ENCODE measurements at regions not wholly inside any gene's neighbourhood (a gene's known extent, or its start where the extent isn't known, plus 50 kb on each side); places are given as distances from the start of the nearest gene placed in this dataset.

DNA sequence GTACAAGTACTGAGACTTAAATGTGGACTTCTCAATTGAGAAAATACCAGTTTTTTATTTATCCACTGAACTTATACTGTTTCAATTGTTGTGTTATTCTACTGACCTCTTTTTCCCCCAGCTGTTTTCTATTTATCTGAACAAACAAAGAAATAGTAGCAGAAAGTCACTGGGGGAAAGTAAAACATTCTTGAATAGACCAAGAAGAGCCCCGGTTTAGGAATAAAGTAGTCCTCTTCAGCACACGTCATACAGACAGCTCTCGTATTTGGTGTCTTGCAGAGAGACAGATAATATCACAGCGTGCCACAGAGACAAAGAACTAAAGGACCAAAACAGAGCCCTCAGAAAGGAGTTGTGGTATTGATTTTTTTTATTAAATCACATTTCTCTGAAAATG is 1159.1 kb upstream of the CDH8 start:
- Histone ChIP-seq H3K27ac (ENCODE audit: low read depth, low read length) (no peak overlapping the region), H3K4me2 (ENCODE audit: low read length) (no peak overlapping the region), H3F3A (ENCODE audit: control insufficient read depth, insufficient read depth) (no peaks in the 10 kb centered on the region), H3K27me3 (ENCODE audit: control insufficient read depth, low read length) (no peaks in the 10 kb centered on the region), H3K79me2 (ENCODE audit: control insufficient read depth, low read length) (no peaks in the 10 kb centered on the region), H4K20me1 (ENCODE audit: control insufficient read depth, insufficient read depth, low read depth, low read length) (no peaks in the 10 kb centered on the region), H3K4me1 (ENCODE audit: control insufficient read depth, low read length) (no peaks in the 10 kb centered on the region), H3K9me2 (replicated peaks; ENCODE audit: control insufficient read depth, low read length) (no peaks in the 10 kb centered on the region), H3K4me3 (ENCODE audit: low read length) (no peak overlapping the region), H3K9me3 (ENCODE audit: control insufficient read depth, insufficient read depth, low read length) (no peaks in the 10 kb centered on the region), H3K36me3 (ENCODE audit: control insufficient read depth, low read length) (no peaks in the 10 kb centered on the region)
- no peak for TF ChIP-seq EZH2phosphoT487 (IDR thresholded peaks at IDR 0.05; ENCODE audit: borderline replicate concordance, low read length)
- TF ChIP-seq, protein P1, sequence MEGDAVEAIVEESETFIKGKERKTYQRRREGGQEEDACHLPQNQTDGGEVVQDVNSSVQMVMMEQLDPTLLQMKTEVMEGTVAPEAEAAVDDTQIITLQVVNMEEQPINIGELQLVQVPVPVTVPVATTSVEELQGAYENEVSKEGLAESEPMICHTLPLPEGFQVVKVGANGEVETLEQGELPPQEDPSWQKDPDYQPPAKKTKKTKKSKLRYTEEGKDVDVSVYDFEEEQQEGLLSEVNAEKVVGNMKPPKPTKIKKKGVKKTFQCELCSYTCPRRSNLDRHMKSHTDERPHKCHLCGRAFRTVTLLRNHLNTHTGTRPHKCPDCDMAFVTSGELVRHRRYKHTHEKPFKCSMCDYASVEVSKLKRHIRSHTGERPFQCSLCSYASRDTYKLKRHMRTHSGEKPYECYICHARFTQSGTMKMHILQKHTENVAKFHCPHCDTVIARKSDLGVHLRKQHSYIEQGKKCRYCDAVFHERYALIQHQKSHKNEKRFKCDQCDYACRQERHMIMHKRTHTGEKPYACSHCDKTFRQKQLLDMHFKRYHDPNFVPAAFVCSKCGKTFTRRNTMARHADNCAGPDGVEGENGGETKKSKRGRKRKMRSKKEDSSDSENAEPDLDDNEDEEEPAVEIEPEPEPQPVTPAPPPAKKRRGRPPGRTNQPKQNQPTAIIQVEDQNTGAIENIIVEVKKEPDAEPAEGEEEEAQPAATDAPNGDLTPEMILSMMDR (IDR thresholded peaks at IDR 0.05; ENCODE audit: low read depth, low read length, poor library complexity, severe bottlenecking) = no peak

DNA sequence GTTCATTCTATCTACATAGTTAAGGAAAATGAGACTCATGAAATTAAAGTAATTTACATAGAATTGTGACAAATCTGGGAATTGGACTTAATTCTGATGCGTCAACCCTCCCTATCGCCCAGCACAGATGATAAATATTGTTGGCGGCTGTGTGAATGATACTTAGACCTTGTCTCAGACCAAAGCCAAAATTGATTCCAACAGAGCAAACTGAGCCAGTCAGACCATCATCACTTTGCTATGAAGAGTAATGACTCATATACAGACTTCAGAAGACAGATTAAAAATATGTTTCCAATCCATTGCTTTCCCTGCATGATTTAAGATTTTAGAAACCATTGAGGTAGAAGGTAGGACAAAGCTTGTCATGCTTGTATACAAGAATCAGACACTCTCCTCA is 1156.7 kb upstream of the CDH8 start:
- Histone ChIP-seq H3K27me3 (ENCODE audit: control insufficient read depth, low read length) (no peaks in the 10 kb centered on the region), H3K9me2 (replicated peaks; ENCODE audit: control insufficient read depth, low read length) (no peaks in the 10 kb centered on the region), H3K9me3 (ENCODE audit: control insufficient read depth, insufficient read depth, low read length) (no peaks in the 10 kb centered on the region), H3K4me2 (ENCODE audit: low read length) (no peak overlapping the region), H3K4me3 (ENCODE audit: low read length) (no peak overlapping the region), H3K4me1 (ENCODE audit: control insufficient read depth, low read length) (no peaks in the 10 kb centered on the region), H4K20me1 (ENCODE audit: control insufficient read depth, insufficient read depth, low read depth, low read length) (no peaks in the 10 kb centered on the region), H3K36me3 (ENCODE audit: control insufficient read depth, low read length) (no peaks in the 10 kb centered on the region), H3K27ac (ENCODE audit: low read depth, low read length) (no peak overlapping the region), H3K79me2 (ENCODE audit: control insufficient read depth, low read length) (no peaks in the 10 kb centered on the region), H3F3A (ENCODE audit: control insufficient read depth, insufficient read depth) (no peaks in the 10 kb centered on the region)
- TF ChIP-seq, protein P1 (IDR thresholded peaks at IDR 0.05; ENCODE audit: low read depth, low read length, poor library complexity, severe bottlenecking) = no peak
- no peak for TF ChIP-seq EZH2phosphoT487 (IDR thresholded peaks at IDR 0.05; ENCODE audit: borderline replicate concordance, low read length)

DNA sequence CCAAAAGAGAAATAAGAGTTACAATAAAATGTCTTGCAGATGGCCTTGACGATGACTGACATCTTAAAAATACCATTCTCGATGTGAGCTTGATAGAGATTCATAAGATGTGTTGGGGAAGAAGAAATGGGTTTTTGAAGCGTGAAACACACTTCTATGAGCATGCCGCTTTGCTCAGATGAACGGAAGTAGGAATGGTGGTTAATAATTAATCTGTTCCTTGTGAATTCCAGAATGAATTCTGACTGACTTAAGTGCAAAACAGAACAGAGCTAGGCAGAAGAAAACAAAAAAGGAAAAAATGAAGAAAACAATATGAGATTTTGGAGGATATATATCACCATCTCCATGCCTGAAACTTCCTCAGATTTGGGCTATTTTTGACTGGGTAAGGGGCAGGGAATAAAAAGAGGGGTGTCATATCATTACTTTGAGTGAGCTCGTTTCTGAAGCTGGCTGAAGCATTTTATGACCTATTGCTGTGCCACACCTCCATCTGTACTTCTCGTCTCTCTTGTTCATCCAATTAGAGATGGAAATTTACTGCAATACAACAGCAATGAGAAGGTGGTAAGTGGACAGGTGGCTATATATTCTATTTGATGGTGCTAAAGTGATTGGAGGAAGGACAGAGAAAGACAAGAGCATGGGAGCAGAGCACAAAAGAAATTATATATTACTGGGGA is 1152.0 kb upstream of the CDH8 start:
- no peaks in the 10 kb centered on the region for H3K79me2 ChIP-seq (ENCODE audit: control insufficient read depth, low read length)
- H3K4me1 ChIP-seq (ENCODE audit: control insufficient read depth, low read length) = no peaks in the 10 kb centered on the region
- no peaks in the 10 kb centered on the region for H3K9me3 ChIP-seq (ENCODE audit: control insufficient read depth, insufficient read depth, low read length)
- no peaks in the 10 kb centered on the region for H4K20me1 ChIP-seq (ENCODE audit: control insufficient read depth, insufficient read depth, low read depth, low read length)
- H3K27me3 ChIP-seq (ENCODE audit: control insufficient read depth, low read length) = no peaks in the 10 kb centered on the region
- H3K9me2 ChIP-seq (replicated peaks; ENCODE audit: control insufficient read depth, low read length) = no peaks in the 10 kb centered on the region
- H3K4me2 ChIP-seq (ENCODE audit: low read length) = no peak overlapping the region
- H3K4me3 ChIP-seq (ENCODE audit: low read length) = no peak overlapping the region
- H3K27ac ChIP-seq (ENCODE audit: low read depth, low read length) = no peak overlapping the region
- TF ChIP-seq, protein P1 (IDR thresholded peaks at IDR 0.05; ENCODE audit: low read depth, low read length, poor library complexity, severe bottlenecking) = no peak
- no peak for TF ChIP-seq EZH2phosphoT487 (IDR thresholded peaks at IDR 0.05; ENCODE audit: borderline replicate concordance, low read length)
- no peaks in the 10 kb centered on the region for H3F3A ChIP-seq (ENCODE audit: control insufficient read depth, insufficient read depth)
- H3K36me3 ChIP-seq (ENCODE audit: control insufficient read depth, low read length) = no peaks in the 10 kb centered on the region

Measured in DOHH2 (cell line).